BJ (cell line): ENCODE measurements at regions not wholly inside any gene's neighbourhood (a gene's known extent, or its start where the extent isn't known, plus 50 kb on each side); places are given as distances from the start of the nearest gene placed in this dataset.
"Not testable (repeated sequence)": the region's sequence is repeated elsewhere in the genome, so short reads cannot be mapped to it uniquely, and the experiment has no call there.

ENCODE experiments used
- CTCF ChIA-PET: fragments of 350-600 bp; formaldehyde crosslinking; extraction: SDS; loops from one replicate; lab custom pipeline; 2021; ENCODE audit warnings: antibody characterized with exemption, inconsistent platforms; lab: Yijun Ruan, JAX
- POLR2A ChIA-PET: fragments of 300-600 bp; sonication (Branson Sonifier 250); formaldehyde crosslinking; extraction: SDS; loops from one replicate; lab custom pipeline; 2021; ENCODE audit warnings: antibody characterized with exemption; lab: Charles Lee
- DNase-seq: peaks from one replicate; pipeline ENCODE4 v3.0.0-alpha.2; 2011; ENCODE audit warnings: low read depth
- H3K27me3 ChIP-seq: 2 replicates; pipeline ENCODE4 v1.6.0; 2011; ENCODE audit warnings: low read length; ENCODE audit not compliant: control insufficient read depth, insufficient read depth
- H3K36me3 ChIP-seq: 2 replicates; pipeline ENCODE4 v1.5.1; 2011; ENCODE audit warnings: low read length; ENCODE audit not compliant: control insufficient read depth, insufficient read depth
- H3K4me3 ChIP-seq: 2 replicates; pipeline ENCODE4 v1.5.1; 2011; ENCODE audit warnings: low read depth, mild to moderate bottlenecking, control low read depth, low read length
- CTCF ChIP-seq: IDR thresholded peaks from 2 replicates; pipeline ENCODE4 v1.5.1; 2011; ENCODE audit warnings: low read depth, mild to moderate bottlenecking, control low read depth, inconsistent platforms, low read length, moderate library complexity; ENCODE audit not compliant: insufficient read depth

DNA sequence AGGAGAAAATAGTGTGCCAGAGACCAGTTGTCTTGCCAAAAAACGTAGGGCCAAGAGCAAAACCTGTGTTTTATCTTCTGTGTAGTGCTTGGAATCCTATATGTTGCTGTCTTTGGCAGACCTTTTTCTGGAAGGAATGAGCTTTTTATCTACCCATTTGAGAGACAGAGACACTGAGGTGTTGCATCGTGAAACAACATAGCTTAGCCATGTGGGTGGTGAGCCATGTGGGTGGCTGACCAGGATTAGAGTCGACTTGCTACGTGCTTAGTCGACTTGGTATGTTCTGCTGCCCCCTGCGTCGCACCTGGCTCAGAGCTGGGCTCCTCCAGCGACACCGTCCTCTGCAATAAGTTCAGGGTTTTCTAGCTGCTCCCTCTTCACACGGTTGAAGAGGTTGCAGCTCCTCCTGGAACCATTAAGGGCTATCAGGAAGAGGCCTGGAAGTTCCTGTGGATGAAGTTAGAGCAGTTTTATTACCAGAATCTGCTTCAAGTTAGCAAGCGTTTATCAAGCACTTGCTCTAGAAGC, 175.8 kb downstream of the SH2D4B start:
- no peak for TF ChIP-seq CTCF
- Histone ChIP-seq H3K27me3 (no peaks in the 10 kb centered on the region), H3K36me3 (no peaks in the 10 kb centered on the region), H3K4me3 (no peak overlapping the region)
- ChIA-PET POLR2A (no interaction called here), CTCF (interaction anchor here (0.7 to 1.1 kb wide), 2 partner anchors 26 to 51 kb away, joined by 3 read pairs; no protein-coding TSS in a partner anchor)
- no peak for DNase-seq

- ChIA-PET POLR2A (no interaction called here), CTCF (no interaction called here)
- no peak for TF ChIP-seq CTCF
- Histone ChIP-seq H3K4me3 (no peak overlapping the region), H3K36me3 (no peaks in the 10 kb centered on the region), H3K27me3 (no peaks in the 10 kb centered on the region)
- no peak for DNase-seq
Observed at GRCh38 chr10:80714566-80714965, 176.9 kb downstream of the SH2D4B start.

GRCh38 chr10:80718024-80718423, 180.3 kb downstream of the SH2D4B start:
- CTCF ChIA-PET: interaction anchor here (1.0 kb wide), 1 partner anchor 18 kb away, joined by 3 read pairs; no protein-coding TSS in a partner anchor

DNA sequence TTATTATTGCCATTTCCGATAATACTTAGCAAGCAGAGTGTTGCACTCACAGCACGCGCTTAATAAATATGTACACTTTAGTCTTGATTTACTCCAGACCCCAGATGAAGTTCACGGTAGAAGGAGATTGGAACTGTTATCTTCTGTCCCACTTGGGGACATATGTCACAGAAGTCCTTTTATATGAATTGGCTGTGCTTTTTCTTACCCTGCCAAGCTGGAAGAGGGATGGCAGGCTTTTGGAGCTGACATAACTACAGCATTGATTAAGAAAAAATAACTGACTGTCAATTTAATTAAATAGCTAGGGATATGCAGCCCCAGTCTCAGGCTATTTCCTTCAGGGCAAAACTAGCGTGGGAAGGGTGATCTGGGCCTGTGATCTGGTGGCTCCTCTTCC, 182.2 kb downstream of the SH2D4B start:
- TF ChIP-seq CTCF: no peak
- ChIA-PET CTCF (no interaction called here), POLR2A (no interaction called here)
- Histone ChIP-seq H3K36me3 (no peaks in the 10 kb centered on the region), H3K4me3 (no peak overlapping the region), H3K27me3 (no peaks in the 10 kb centered on the region)
- no peak for DNase-seq

More at GRCh38 chr10:80718024-80718423, 180.3 kb downstream of the SH2D4B start:
- no peak overlapping the region for H3K4me3 ChIP-seq
- POLR2A ChIA-PET: no interaction called here
- TF ChIP-seq CTCF: no peak
- no peak for DNase-seq
- no peaks in the 10 kb centered on the region for H3K36me3 ChIP-seq
- no peaks in the 10 kb centered on the region for H3K27me3 ChIP-seq

DNA sequence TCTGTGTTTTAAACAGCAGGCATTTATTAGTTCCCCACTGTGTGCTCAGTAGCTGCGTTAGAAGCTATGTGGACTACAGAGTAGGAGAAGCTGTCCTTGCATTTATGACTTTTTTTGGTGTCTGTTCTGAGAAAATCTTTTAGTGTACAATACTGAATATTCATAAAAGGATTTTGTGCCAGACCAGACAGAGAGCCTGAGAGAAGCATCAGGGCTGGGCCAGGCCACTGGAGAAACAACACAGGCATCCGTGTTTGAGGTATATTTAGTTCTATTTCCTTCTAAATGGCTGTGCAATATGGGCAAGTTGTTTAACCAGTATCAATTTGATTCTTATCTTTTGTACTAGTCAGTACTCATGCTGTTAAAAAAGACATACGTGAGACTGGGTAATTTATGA, 182.8 kb downstream of the SH2D4B start:
- Histone ChIP-seq H3K4me3 (no peak overlapping the region), H3K36me3 (no peaks in the 10 kb centered on the region), H3K27me3 (no peaks in the 10 kb centered on the region)
- no peak for TF ChIP-seq CTCF
- POLR2A ChIA-PET: no interaction called here
- no peak for DNase-seq
- CTCF ChIA-PET: no interaction called here

- H3K27me3 ChIP-seq, POLR2A ChIA-PET, DNase-seq, H3K4me3 ChIP-seq, H3K36me3 ChIP-seq: not testable (repeated sequence)
- CTCF ChIA-PET: interaction anchor here (0.7 kb wide), 1 partner anchor 346 kb away, joined by 3 read pairs; no protein-coding TSS in a partner anchor
Observed at GRCh38 chr10:80728354-80728753, 190.7 kb downstream of the SH2D4B start.
